HG02981 (cell line): ENCODE measurements at regions not wholly inside any gene's neighbourhood (a gene's known extent, or its start where the extent isn't known, plus 50 kb on each side); places are given as distances from the start of the nearest gene placed in this dataset.

Experiments
- ATAC-seq: cut with Tn5 transposase; IDR thresholded peaks from one replicate; pipeline ENCODE4 v1.9.1; 2021; ENCODE audit warnings: mild to moderate bottlenecking, moderate library complexity; ENCODE audit not compliant: unreplicated experiment

- ATAC-seq: no peak
Observed at GRCh38 chr10:78910886-78911285, 157.9 kb upstream of the ZMIZ1 start.

- no peak for ATAC-seq
Observed at GRCh38 chr10:78911533-78912340, 157.0 kb upstream of the ZMIZ1 start.

DNA sequence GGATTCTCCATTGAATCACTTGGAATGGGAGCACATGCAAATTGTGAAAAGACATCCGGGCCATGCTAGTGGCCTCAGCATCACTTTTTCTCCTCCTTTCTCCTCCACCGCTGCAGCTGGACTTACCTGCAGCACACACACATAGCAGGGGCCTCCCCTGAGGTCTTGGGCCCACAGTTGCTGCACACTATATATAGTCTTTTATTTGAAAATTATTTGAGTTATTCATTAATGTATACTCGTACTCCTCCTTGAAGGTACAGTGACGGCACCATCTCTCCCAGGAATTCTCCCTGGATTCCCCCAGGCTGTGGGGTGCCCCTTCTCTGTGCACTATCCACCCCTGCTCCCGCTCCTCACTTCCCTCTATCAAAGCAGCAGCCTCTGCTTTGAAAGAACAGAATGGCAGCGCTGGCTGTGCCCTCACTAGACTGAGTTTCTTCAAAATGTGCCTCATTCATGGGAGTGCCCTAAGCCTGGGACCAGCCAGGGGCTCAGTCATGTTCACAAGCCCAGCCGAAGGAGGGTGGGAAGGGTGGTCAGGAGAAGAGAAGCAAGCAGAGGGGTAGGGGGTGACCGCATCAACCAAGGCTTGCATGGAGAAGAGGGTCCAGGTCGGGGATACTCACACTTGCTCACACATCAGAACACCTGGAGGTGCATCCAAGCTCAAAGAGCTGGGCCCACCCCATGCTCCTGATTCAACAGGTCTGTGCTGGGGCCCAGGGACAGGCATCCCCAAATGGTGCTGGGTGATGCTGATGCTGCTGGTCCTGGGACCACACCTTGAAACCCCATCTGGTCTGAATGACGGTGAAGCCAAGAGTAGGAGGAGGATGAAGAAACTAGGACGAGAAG lies 156.2 kb upstream of the ZMIZ1 start:
- ATAC-seq: no peak

DNA sequence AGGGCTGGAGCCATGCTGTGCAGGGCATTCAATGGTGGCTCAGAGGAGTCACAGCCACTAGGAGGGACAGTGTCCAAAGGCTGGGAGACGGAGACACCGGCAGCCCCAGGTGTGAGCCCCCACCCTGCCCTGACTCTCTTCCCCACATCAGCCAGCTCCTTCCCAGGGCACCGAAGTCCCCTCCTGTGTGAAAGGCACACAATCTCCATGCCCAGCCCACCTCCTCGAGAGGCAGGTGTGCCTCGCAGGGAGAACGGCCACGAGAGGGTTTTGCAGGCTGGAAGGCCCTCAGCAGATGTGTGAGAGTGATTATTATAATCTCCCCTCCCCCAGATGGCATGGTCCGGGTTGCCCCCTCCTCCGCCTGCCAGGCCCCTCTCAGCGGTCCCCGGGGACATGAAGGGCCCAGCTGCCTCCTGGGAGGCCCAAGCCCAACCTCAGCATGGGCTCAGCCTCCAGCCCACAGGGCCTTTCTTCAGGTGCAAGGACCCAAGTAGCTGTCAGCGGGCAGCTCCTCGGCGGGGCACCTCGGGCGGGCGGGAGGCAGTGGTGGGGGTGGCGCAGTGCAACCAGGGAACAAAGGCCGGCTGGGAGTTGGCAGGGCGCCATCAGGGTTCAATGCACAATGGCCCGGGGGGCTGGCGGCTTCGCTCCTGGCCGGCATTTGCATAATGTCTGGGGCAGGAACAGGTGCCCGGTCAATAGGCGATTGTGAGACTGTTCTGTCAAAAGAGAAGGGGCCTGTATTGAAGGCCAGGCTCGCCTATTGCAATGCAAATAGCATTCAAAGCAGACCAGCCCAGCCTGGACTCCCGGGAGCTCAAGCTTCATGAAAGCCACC lies 155.3 kb upstream of the ZMIZ1 start:
- no peak for ATAC-seq

- ATAC-seq: no peak
Observed at GRCh38 chr10:78914060-78914378, 154.7 kb upstream of the ZMIZ1 start.

- ATAC-seq: no peak
Observed at GRCh38 chr10:78914502-78915189, 154.1 kb upstream of the ZMIZ1 start.

- ATAC-seq: no peak
Observed at GRCh38 chr10:78915190-78915518, 153.6 kb upstream of the ZMIZ1 start.

DNA sequence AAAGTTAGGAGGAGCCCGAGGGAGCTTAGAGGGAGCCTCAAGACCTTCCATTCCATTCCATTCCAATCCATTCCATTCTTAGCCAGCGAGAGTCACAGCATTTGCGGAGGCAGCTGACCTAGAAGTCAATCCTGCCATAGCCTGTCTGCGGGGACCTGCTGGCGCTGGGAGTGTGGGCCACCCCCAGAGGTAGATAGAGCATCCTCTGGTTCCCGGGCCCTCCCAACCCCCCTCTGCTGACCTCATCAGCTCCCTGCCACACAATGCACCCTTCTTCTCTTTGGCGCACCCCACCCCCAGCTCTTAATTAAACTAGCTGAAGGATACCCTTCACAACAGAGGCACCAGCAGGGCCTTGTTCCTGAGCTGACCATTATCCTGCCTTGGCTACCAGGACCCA lies 152.5 kb upstream of the ZMIZ1 start:
- ATAC-seq: no peak

DNA sequence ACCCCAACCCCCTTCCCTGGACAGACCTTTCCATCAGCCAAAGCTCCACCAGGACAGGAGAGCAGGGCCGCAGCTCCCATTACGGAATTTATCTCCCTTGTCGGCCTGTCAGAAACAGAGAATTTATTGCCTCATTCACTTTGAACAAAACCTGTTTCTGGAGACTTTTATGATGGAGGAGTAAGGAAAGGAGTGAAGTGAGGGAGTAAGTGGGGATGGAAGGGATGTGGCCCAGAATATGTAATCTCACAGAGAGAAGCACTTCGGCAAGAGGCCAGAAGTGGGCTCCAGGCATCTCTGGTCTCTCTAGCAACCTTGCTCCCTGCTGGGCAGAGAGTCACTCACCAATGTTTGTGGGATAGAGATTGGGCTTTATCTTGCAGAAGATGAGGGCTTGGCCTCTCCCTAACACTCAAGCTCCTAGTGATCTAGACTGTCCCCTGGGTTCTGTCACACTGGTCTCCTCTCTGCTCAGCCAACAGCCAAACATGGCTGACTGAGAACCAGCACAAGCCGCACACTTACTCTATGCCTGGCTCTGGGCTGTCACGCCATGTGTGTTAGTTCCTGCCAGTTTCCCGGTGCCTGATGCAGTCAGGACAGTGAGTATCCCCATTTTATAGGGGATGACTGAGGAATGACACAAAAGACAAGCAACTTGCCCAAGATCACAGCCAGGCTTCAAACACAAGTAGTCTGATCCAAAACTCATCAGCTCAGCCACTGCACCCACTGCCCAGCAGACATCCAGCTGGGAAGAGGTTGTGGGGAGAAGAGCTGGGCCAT lies 149.4 kb upstream of the ZMIZ1 start:
- no peak for ATAC-seq

GRCh38 chr10:78920011-78920410 lies 148.8 kb upstream of the ZMIZ1 start:
- ATAC-seq: no peak

GRCh38 chr10:78921895-78922294 lies 146.9 kb upstream of the ZMIZ1 start:
- no peak for ATAC-seq

GRCh38 chr10:78923647-78924318 lies 145.0 kb upstream of the ZMIZ1 start:
- no peak for ATAC-seq

DNA sequence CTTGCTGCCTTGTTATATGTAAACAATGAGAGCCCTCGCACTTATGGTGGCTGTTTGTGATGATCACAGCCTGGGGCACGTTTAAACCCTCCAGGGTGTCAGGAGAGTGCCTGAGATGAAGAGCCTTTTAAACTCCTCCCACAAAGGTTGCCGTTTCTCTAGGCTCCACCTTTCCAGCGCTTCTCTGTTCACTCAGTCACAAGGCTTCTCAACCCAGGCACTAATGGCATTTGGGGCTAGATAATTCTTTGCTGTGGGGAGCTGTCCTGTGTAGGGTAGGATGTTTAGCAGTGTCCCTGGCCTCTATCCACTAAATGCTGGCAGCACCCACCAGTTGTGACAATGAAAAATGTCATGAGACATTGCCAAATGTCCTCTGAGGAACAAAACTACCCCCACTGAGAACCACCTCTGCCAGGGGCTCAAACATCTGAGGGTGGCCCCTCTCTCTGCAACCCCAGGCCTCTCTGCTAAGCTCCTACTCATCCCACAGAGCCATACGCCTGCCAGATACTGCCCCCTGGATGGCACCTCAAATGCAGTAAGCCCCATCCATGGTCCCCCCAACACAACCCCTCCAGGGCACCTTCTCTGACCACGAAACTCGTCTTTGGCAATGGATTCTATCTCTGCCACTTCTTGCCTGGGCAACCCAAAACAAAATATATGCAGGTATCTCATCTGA lies 144.3 kb upstream of the ZMIZ1 start:
- no peak for ATAC-seq

DNA sequence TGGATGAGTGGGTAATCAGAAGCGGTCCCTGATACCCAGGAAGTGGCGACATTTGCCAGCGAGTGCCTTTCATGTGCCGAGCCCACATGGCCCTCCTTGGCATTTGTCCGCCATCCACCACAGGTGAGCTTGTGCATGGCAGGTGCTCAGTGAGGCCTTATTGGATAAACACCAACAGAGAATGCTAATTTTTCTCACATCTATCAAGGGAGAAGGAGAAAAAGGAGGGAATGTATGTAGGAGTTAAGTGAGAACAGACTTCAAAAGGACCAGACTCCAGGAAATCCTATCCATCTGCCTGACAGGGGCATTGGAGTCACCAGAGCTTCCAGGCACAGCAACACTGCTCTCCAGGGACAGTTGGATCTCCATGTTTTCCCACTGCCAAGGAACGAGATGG lies 143.5 kb upstream of the ZMIZ1 start:
- ATAC-seq: no peak

DNA sequence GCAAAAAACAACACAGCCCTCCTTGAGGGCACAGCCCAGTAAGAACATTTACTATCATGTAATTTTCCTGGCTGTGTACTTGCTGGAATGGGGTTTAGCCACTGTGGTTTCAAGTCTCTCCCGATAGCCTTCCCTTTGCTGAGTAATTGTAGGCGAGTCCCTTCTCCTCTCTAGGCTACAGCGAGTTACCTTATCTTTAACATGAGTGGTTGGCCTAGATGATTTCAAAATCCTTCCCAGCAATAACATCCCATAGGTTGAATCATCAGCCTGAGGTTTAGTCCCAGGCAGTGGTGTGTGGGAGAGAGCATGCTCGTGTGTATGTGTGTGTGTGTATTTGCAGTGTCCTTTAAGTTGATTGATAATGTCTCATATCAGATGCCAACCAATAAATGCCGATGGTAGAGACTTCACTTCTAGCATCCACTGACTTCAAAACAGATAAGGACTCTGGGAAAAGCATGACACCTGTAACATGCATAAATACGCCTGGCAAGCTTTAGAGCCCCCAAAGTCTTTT lies 142.9 kb upstream of the ZMIZ1 start:
- ATAC-seq: no peak

- no peak for ATAC-seq
Observed at GRCh38 chr10:78927257-78927995, 141.3 kb upstream of the ZMIZ1 start.

DNA sequence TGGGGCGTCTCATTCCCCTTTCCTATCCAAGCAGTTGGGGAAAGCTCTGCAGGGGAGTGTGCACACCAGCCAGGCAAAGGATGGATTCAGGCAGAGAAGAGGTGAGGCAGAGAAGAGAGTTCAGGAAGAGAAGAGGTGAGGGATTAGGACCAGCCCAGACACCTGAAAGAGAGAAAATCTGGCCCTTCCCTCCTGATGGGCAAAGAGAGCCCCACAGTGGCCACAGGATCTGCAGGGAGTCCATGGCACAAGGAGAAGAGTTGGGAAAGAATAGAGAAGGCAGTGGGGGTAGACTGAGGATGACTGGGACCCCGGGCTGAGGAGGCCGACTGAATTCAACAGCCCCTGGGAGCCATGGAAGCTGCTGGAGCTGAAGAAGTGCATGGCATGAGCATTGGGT lies 140.4 kb upstream of the ZMIZ1 start:
- no peak for ATAC-seq

GRCh38 chr10:78929541-78929940 lies 139.2 kb upstream of the ZMIZ1 start:
- ATAC-seq: no peak
